NCI-H2081 treated with DMSO at 0.1 percent for 48 hours (cell line): ENCODE measurements at regions not wholly inside any gene's neighbourhood (a gene's known extent, or its start where the extent isn't known, plus 50 kb on each side); places are given as distances from the start of the nearest gene placed in this dataset.
"Not testable (repeated sequence)": the region's sequence is repeated elsewhere in the genome, so short reads cannot be mapped to it uniquely, and the experiment has no call there.

Experiments used
- DNase-seq: peaks from one replicate; lab custom pipeline; 2025; lab: John Stamatoyannopoulos, UW

GRCh38 chr6:169014211-169015197 is 239.1 kb downstream of the THBS2 start:
- no peak for DNase-seq

- no peak for DNase-seq
Observed at GRCh38 chr6:169009628-169010027, 244.0 kb downstream of the THBS2 start.

GRCh38 chr6:169008641-169009257 is 244.9 kb downstream of the THBS2 start:
- no peak for DNase-seq

GRCh38 chr6:169005166-169005565 is 248.5 kb downstream of the THBS2 start:
- DNase-seq, result no peak

GRCh38 chr6:169000022-169000421 is 253.6 kb downstream of the THBS2 start:
- no peak for DNase-seq

- DNase-seq, result no peak
Observed at GRCh38 chr6:168999392-168999791, 254.3 kb downstream of the THBS2 start.

- DNase-seq, result no peak
Observed at GRCh38 chr6:168996356-168996625, 257.4 kb downstream of the THBS2 start.

- no peak for DNase-seq
Observed at GRCh38 chr6:168995526-168996355, 257.9 kb downstream of the THBS2 start.

- no peak for DNase-seq
Observed at GRCh38 chr6:168994956-168995355, 258.7 kb downstream of the THBS2 start.

GRCh38 chr6:168992446-168993144 is 261.1 kb downstream of the THBS2 start:
- no peak for DNase-seq

- not testable (repeated sequence) for DNase-seq
Observed at GRCh38 chr6:168991695-168992094, 262.0 kb downstream of the THBS2 start.

GRCh38 chr6:168990019-168990751 is 263.5 kb downstream of the THBS2 start:
- DNase-seq, result no peak

- DNase-seq, result no peak
Observed at GRCh38 chr6:168989421-168989820, 264.2 kb downstream of the THBS2 start.

- DNase-seq, result no peak
Observed at GRCh38 chr6:168988801-168989200, 264.8 kb downstream of the THBS2 start.

- no peak for DNase-seq
Observed at GRCh38 chr6:168988280-168988679, 265.4 kb downstream of the THBS2 start.

- no peak for DNase-seq
Observed at GRCh38 chr6:168985705-168986104, 267.9 kb downstream of the THBS2 start.

GRCh38 chr6:168983925-168984324 is 269.7 kb downstream of the THBS2 start:
- DNase-seq, result no peak

- no peak for DNase-seq
Observed at GRCh38 chr6:168981187-168981586, 272.5 kb downstream of the THBS2 start.

GRCh38 chr6:168979254-168979653 is 274.4 kb downstream of the THBS2 start:
- no peak for DNase-seq

GRCh38 chr6:168972128-168972527 is 281.5 kb downstream of the THBS2 start:
- DNase-seq, result no peak

- DNase-seq, result no peak
Observed at GRCh38 chr6:168971549-168971948, 282.1 kb downstream of the THBS2 start.
